Uterus (tissue), 3 donors: ENCODE measurements at regions not wholly inside any gene's neighbourhood (a gene's known extent, or its start where the extent isn't known, plus 50 kb on each side); places are given as distances from the start of the nearest gene placed in this dataset.

Source experiments
- DNase-seq, 2 donors: peaks; one replicate each; pipeline ENCODE4 v3.0.0-alpha.2; 2019 to 2020
- H3K27ac ChIP-seq, 2 donors: fragments of 200-600 bp; sonication (generic); 1 replicate in 1 of 2; 2 replicates in 1 of 2; pipeline ENCODE4 v1.5.1; 2016 to 2018
- H3K27me3 ChIP-seq, 2 donors: fragments of 200-600 bp; sonication (generic); one replicate each; pipeline ENCODE4 v1.5.1; 2018 to 2019; ENCODE audit warnings: control low read depth in 1 of 2
- H3K36me3 ChIP-seq, 2 donors: fragments of 200-600 bp; sonication (generic); one replicate each; pipeline ENCODE4 v1.5.1; 2019; ENCODE audit warnings: control low read depth in 1 of 2
- H3K4me1 ChIP-seq, 2 donors: fragments of 200-600 bp; sonication (generic); one replicate each; pipeline ENCODE4 v1.5.1; 2018 to 2019; ENCODE audit warnings: control low read depth in 1 of 2
- H3K4me3 ChIP-seq, 2 donors: fragments of 200-600 bp; sonication (generic); 1 replicate in 1 of 2; 2 replicates in 1 of 2; pipeline ENCODE4 v1.5.1; 2018 to 2019; ENCODE audit warnings: mild to moderate bottlenecking in 1 of 2
- H3K9me3 ChIP-seq, 2 donors: fragments of 200-600 bp; sonication (generic); one replicate each; pipeline ENCODE4 v1.5.1; 2019; ENCODE audit warnings: control low read depth in 1 of 2
- CTCF ChIP-seq, 4 experiments: fragments of 200-600 bp in 2 of 4; fragments of 450-650 bp in 2 of 4; sonication (generic) in 2 of 4; IDR thresholded peaks; one replicate each; pipeline ENCODE4 v1.5.1; 2016 to 2019; ENCODE audit warnings: antibody characterized with exemption in 4 of 4, mild to moderate bottlenecking in 2 of 4, moderate library complexity in 1 of 4
- POLR2A ChIP-seq, 2 donors: fragments of 450-650 bp; IDR thresholded peaks; one replicate each; pipeline ENCODE4 v1.6.1; 2016; ENCODE audit warnings: antibody characterized with exemption in 2 of 2, mild to moderate bottlenecking in 1 of 2, moderate library complexity in 1 of 2
- intact Hi-C: fragments of 100-400 bp; cut with DNase I; formaldehyde crosslinking; loops from one replicate; pipeline ENCODE4 v1.15.1; 2023; ENCODE audit warnings: low total_unique reads
- donor health status: DM: yes; HTN: yes; CAD: no.

GRCh38 chr5:164175083-164175482, 669.7 kb downstream of the MAT2B start:
- Histone ChIP-seq H3K4me3 (no peak overlapping the region), H3K27me3 (no peaks in the 10 kb centered on the region), H3K36me3 (no peaks in the 10 kb centered on the region), H3K27ac (no peak overlapping the region), H3K4me1 (no peaks in the 10 kb centered on the region), H3K9me3 (no peaks in the 10 kb centered on the region)
- DNase-seq, result no peak
- intact Hi-C loops, result no loop called here
- TF ChIP-seq POLR2A (IDR thresholded peaks at IDR 0.05) (no peak), CTCF (IDR thresholded peaks at IDR 0.05) (no peak)

- H3K9me3 ChIP-seq, result no peaks in the 10 kb centered on the region
- no peaks in the 10 kb centered on the region for H3K27me3 ChIP-seq
- H3K4me3 ChIP-seq, result no peak overlapping the region
- DNase-seq, result no peak
- H3K4me1 ChIP-seq, result no peaks in the 10 kb centered on the region
- intact Hi-C loops, result no loop called here
- H3K27ac ChIP-seq, result no peak overlapping the region
- H3K36me3 ChIP-seq, result no peaks in the 10 kb centered on the region
- TF ChIP-seq CTCF (IDR thresholded peaks at IDR 0.05), result no peak
- TF ChIP-seq POLR2A (IDR thresholded peaks at IDR 0.05), result no peak
Observed at GRCh38 chr5:164179406-164179805, 674.0 kb downstream of the MAT2B start.

GRCh38 chr5:164181604-164182003, 676.2 kb downstream of the MAT2B start:
- TF ChIP-seq POLR2A (IDR thresholded peaks at IDR 0.05) (no peak), CTCF (IDR thresholded peaks at IDR 0.05) (no peak)
- H3K4me1 ChIP-seq, result no peaks in the 10 kb centered on the region
- no peaks in the 10 kb centered on the region for H3K9me3 ChIP-seq
- H3K36me3 ChIP-seq, result no peaks in the 10 kb centered on the region
- DNase-seq, result no peak
- H3K27me3 ChIP-seq, result no peaks in the 10 kb centered on the region
- intact Hi-C loops, result no loop called here
- H3K4me3 ChIP-seq, result no peak overlapping the region
- H3K27ac ChIP-seq, result no peak overlapping the region

GRCh38 chr5:164184158-164184557, 678.7 kb downstream of the MAT2B start:
- H3K4me3 ChIP-seq, result no peak overlapping the region
- no peaks in the 10 kb centered on the region for H3K9me3 ChIP-seq
- no peak overlapping the region for H3K27ac ChIP-seq
- no peak for DNase-seq
- H3K27me3 ChIP-seq, result no peaks in the 10 kb centered on the region
- intact Hi-C loops, result no loop called here
- no peak for TF ChIP-seq POLR2A (IDR thresholded peaks at IDR 0.05)
- TF ChIP-seq CTCF (IDR thresholded peaks at IDR 0.05), result no peak
- H3K36me3 ChIP-seq, result no peaks in the 10 kb centered on the region
- no peaks in the 10 kb centered on the region for H3K4me1 ChIP-seq

- intact Hi-C loops, result no loop called here
- Histone ChIP-seq H3K4me3 (no peak overlapping the region), H3K36me3 (no peaks in the 10 kb centered on the region), H3K27me3 (no peaks in the 10 kb centered on the region), H3K4me1 (no peaks in the 10 kb centered on the region), H3K9me3 (no peaks in the 10 kb centered on the region), H3K27ac (no peak overlapping the region)
- TF ChIP-seq POLR2A (IDR thresholded peaks at IDR 0.05) (no peak), CTCF (IDR thresholded peaks at IDR 0.05) (no peak)
- no peak for DNase-seq
Observed at GRCh38 chr5:164185000-164185399, 679.6 kb downstream of the MAT2B start.
